KBM-7 (cell line): ENCODE measurements at regions not wholly inside any gene's neighbourhood (a gene's known extent, or its start where the extent isn't known, plus 50 kb on each side); places are given as distances from the start of the nearest gene placed in this dataset.

Experiments
- DNase-seq: peaks from one replicate; pipeline ENCODE4 v3.0.0-alpha.2; 2015
- in situ Hi-C: fragments of 300-500 bp; cut with MboI; formaldehyde crosslinking; loops from 2 replicates; pipeline ENCODE4 v1.14.3; 2020; ENCODE audit warnings: low sequenced_read_pairs, low pct_unique_long_range_greater_than_20kb, mixed read lengths

- no peak for DNase-seq
- in situ Hi-C loops = no loop called here
Measured at GRCh38 chr1:101728029-101728428, 268.7 kb downstream of the OLFM3 start.

DNA sequence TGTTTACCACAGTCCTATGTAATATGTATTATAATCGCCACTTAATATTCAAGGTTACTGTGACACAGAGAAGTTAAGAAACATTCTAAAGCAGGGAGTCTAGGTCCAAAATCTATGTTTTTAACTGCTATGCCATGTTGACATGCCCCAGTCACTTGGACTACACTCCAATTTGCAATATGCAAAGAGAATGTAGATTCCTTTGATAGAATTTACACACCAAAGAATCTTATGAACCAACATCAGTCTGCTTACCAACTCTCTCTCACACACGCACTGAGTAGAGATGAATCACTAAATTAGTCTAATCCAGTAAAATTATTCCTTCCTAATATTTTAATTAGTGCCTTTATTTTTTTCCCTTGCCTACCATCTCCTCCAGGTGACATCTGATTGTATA is 266.2 kb downstream of the OLFM3 start:
- DNase-seq = no peak
- in situ Hi-C loops = no loop called here

- no peak for DNase-seq
- in situ Hi-C loops = no loop called here
Measured at GRCh38 chr1:101732261-101732660, 264.5 kb downstream of the OLFM3 start.

GRCh38 chr1:101733340-101733739 is 263.4 kb downstream of the OLFM3 start:
- no peak for DNase-seq
- in situ Hi-C loops = no loop called here

- in situ Hi-C loops = no loop called here
- DNase-seq = no peak
Measured at GRCh38 chr1:101738475-101738874, 258.3 kb downstream of the OLFM3 start.

GRCh38 chr1:101739146-101739545 is 257.6 kb downstream of the OLFM3 start:
- in situ Hi-C loops = no loop called here
- DNase-seq = no peak

- DNase-seq = no peak
- in situ Hi-C loops = no loop called here
Measured at GRCh38 chr1:101739826-101740330, 256.8 kb downstream of the OLFM3 start.

- in situ Hi-C loops = no loop called here
- no peak for DNase-seq
Measured at GRCh38 chr1:101741910-101742309, 254.8 kb downstream of the OLFM3 start.

GRCh38 chr1:101742509-101742908 is 254.2 kb downstream of the OLFM3 start:
- DNase-seq = no peak
- in situ Hi-C loops = no loop called here

- in situ Hi-C loops = no loop called here
- DNase-seq = no peak
Measured at GRCh38 chr1:101745551-101746270, 251.0 kb downstream of the OLFM3 start.

- no peak for DNase-seq
- in situ Hi-C loops = no loop called here
Measured at GRCh38 chr1:101748077-101748476, 248.6 kb downstream of the OLFM3 start.
